Brain pericyte (primary cell): ENCODE measurements at regions not wholly inside any gene's neighbourhood (a gene's known extent, or its start where the extent isn't known, plus 50 kb on each side); places are given as distances from the start of the nearest gene placed in this dataset.
"Not testable (repeated sequence)": the region's sequence is repeated elsewhere in the genome, so short reads cannot be mapped to it uniquely, and the experiment has no call there.

ENCODE experiments used
- DNase-seq: peaks from one replicate; pipeline ENCODE4 v3.0.0-alpha.2; 2012; ENCODE audit warnings: low read depth, low spot score

DNA sequence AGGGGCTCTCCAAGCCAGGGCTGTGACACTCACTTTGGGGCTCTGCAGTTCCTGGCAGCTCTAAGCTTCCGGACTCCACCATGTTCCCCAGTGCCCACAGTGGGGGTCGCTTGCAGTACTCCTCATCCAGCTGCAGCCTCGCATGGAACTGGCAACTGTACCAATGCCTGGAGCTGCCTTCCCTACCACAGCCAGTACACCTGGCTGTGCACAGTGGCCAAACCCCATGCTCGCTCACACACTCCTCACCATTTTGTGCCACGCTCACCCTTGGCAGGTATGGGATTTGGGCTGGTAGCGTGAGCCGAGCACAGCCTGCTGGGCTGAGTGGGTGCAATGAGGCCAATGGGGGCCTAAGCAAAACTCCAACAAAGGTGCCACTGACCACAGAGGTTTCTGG, 1369.9 kb downstream of the KCNT2 start:
- DNase-seq = no peak

DNA sequence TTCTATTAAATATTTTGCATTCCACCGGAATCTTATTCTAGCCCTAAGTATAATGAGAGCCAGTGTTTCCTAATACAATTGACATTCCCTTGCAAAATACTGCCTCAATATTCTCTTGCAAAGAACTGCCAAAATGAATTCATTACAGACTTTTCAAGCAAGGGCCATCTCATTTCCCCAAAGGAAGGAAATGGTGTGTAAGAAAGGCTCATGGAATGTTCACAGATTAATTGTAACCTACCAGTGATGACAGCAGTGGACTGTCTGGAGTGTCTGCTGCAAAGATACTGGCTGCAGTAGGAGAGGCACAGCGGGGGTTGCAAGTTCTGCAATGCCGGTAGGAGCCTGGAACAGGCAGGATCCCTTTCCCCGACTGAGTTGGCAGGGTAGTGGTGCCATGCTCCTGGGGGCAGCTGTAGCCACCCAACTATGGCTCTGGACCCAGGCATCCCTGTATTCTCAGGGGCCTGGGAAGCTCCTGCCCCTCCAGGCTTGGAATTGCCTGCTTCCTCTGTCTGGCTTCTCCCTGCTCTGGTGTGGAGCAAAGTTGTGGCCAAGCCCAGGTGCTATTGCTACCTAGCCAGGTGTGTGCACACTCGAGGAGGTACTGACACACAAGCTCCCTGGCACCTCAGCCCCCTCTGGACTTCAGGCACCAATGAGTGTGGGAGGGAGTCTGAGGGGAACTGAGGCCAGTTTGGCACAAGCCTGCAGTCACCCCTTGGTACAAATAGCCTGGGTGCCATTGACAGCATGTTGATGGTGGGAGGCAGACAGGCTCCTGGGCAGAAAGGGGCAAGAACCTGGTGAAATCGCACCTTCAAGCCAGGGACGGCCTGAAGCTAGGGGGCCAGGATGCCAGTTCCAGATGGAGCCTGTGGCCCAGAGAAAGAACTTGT, 1371.0 kb downstream of the KCNT2 start:
- DNase-seq = no peak

DNA sequence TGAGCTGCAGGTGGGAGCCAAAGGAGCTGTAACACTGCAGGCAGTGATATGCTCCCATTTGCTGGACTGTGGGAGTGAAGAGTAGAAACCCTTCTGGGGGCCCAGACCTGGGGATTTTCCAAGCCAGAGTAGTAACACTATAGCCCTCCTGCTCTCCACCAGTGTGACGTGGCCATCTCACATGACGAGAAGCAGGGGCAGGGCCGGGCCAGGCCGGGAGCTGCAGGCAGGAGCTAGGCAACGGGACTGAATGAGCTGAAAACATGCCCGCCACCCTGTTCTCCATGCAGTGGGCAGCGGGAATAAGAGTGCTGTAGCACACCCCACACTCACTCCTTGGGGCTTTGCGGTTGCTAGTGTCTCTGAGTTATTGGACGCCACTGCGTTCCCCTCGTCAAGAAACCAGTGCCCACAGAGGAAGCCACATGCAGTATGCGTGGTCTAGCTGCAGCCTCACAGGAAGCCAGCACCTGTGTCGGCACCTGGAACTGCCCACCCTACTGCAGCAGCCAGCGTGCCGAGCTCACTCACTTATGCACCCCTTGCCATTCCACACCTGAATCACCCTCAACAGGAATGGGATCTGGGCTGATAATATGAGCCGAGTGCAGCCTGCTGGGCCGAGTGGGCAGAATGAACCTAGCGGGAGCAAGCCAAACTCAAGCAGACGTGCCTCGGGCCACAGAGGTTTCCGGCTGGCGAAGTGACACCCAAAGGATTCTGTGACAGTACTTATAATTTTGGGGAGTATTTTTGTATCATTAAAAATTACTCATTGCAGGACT, 1389.6 kb downstream of the KCNT2 start:
- no peak for DNase-seq

DNA sequence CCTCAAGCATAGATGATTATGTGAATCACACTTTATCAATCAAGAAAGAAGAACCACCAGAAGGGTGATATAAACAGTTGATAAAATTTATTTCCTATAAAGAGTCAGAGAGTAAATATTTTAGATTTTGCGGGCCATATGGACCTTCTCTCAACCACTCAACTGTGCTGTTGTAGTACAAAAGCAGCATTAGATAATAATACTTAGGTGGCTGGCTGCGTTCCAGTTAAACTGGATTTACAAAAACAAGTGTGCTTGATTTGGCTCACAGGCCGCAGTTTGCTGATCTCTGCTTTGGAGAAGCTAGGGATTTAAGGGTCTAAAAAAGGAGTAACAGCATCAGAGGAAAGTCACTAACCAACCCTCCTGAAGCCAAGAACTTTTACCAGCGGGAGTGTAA, 1406.0 kb downstream of the KCNT2 start:
- no peak for DNase-seq

DNA sequence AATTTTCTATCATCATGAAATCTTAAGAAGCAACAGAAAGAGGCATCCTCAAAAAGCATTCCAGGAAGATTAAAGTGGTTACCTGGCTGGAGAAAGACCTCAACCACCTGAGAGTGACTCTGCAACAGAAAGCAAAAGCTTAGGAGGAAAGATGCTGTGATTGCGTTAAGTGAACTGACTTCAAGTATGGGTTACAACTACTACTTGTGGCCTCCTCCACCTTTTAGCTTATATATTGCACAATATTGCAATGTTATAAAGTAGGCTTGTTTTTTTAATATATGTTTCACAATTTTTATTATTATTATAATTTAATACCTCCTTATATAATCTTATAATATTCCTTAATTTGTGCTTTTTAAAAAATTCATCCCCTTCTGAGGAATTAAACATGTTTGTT, 1407.5 kb downstream of the KCNT2 start:
- DNase-seq = no peak

DNA sequence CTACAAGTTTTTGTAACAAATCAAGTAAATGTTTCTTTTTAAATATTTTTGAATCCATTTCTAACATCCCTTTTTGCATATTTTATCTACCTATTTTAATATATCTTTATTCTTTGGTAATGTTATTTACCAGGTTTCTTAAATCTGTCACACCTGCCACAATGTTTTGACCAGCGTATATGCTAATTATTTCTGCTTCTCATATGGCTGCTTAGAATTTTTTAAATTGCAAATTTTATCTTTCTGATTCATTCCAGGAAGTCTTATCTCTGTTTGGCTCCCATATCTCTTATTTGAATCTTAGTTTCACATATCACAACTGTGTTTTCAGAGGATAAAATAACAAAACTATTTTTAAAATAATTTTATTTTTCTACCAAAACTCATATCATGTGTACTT, 1411.1 kb downstream of the KCNT2 start:
- no peak for DNase-seq

DNA sequence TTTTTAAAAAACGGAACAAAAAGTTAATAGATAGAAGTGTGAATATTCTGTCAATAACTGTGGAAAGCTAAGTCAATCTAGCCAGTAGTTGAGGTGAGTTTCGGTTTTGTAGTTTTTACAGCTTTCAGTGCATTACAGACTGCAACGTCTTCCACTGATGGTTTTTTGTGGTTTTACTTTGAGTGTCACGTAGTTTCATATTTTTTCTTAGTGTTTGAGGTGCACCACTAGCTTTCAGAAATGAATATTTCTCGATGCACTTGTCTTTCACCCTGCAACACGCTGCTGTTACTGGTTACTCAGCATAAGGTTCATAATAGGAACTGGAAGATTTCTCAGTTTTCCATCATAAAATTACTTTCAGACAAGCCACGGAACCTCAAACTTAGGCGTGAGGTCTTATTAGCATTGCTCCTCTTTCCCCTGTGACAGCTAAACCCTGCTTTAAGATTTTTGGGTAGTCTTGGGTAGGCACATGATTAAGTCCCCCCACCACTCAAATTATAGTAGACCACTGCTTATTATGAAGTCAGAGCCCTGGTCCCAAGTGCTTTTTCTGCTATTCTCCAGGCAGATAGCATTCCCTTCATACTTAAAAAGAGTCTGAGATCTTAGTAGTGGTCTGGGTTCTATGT, 1412.7 kb downstream of the KCNT2 start:
- DNase-seq = no peak

DNA sequence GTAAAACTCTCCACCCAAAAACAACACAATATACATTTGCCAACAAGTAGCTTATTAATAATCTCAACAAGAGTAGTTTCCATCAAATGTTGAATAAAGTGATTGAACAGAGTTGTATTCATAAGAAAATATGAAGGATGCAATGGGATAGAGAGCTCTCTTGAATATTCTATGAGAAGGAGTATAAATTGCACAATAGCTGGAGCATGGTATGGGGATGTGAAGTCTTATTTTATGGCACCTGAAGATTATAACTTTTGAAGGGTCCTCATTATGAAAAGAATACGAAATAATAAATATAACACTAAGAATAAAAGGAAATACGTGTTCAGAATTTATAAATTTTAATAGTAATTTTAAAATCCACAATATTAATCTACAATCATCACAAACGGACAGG, 1415.1 kb downstream of the KCNT2 start:
- DNase-seq = no peak

DNA sequence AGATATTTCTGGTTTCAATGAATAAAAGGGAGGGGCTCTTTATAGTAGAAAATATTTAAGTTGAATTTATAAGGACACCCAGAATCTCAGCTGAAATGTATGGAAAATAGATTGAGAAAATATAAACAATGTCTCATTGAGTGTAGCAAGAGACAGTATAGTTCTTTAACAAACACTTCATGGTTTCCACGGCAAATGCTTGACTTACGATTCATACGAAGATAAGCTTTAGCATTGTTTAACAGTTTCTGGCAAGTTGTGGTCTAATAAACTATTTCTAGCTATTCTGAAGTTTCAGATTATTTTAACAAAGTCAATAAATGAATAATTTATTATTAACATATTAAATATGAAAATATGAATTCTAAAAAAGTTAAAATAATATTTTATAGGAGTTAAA, 1419.4 kb downstream of the KCNT2 start:
- no peak for DNase-seq

DNA sequence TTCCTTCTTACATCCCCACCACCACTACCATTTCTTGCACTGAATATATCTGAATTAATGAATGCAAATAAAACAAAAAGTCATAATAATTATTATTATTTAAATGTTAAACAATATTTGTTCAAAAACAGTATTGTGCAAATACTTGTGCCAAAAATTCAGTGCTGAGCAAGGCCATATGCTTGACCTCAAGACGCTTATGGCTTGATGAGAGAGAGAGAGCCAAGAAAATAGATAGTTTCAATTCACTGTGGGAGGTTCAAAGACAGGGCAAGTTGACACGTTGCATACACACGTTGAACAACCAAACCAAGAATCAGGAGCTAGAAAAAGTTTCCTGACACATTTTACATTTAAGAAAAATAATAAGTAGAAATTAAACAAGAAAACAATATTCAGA, 1421.7 kb downstream of the KCNT2 start:
- no peak for DNase-seq

DNA sequence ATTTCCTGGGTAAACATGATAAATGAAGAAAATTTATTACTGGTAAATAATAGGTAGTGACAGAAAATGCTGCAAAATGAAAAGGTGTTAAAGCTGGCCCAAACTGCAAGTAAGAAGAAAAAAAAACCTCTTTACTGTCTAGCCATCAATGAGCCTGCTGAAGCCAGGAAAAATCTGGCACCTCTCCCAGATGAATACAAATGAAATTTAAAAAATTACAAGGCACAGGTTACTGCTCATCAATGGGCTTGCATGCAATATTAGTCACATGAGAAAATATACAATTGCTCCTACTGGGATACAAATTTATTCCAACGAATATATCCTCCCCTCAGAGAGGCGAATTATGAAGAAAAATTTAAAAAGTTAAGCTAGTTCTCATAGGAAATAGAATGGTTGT, 1422.5 kb downstream of the KCNT2 start:
- no peak for DNase-seq

DNA sequence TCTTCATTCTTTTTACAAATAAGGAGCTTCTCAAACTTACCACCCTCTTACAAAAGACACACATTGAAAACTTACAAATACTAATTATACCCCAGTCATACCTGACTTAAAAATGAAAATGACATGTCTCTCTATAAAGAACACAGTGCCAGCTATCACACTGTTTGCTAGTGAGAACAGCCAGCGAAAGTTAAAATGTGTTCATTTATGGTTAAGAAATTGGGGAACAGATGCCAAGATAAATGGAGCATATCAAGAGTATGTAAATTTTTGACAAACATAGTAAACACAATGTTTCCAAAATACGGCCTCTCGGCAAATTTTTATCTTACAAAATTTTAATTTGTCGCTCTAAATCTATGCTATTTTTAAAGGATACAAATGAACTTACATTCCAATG, 1422.9 kb downstream of the KCNT2 start:
- DNase-seq = no peak

DNA sequence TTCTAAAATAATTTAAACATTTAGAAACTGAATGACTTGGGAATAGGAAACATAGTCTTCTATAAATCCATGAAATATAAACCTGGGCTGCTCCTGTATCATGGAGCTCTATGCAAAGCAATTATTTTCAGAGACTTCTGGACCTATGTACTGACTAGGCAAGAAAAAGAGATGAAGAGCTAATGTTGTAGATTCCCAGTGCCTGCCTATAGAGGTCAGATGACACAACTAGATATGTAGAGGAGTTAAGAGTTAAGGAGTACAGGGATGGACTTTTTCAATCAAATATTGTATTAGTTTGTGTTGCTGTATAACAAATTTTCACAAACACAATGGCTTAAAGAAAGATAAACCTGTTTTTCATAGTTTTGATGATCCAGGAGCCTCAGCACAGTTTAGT, 1434.5 kb downstream of the KCNT2 start:
- DNase-seq = no peak

DNA sequence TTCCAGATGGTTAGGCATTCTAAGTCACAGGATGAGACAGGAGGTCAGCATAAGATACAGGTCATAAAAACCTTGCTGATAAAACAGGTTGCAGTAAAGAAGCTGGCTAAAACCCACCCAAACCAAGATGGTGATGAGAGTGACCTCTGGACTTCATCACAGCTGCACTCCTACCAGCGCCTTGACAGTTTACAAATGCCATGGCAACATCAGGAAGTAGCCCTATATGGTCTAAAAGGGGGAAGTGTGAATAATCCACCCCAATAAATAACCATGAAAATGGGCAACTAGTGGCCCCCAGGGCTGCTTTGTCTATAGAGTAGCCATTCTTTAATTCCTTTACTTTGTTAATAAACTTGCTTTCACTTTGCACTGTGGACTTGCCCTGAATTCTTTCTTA, 1448.4 kb downstream of the KCNT2 start:
- not testable (repeated sequence) for DNase-seq

DNA sequence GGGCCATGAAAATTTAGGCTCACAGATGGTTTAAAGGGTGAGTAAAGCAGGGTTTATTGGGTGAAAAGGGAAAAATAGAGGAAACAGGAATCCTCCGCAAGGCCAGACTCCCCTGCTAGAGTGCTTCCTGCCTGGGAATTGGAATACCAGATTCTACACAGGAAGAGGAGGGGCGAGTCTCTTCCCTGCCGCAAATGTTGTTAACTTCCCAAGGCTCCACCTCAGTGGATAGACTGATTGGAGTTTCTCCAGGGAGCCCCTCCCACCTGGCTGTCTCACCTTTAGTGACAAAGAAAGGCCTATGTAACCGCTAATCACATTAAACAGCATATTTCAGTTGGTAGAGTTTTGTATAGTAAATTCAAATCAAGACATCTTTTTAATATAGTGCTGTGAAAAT, 1450.1 kb downstream of the KCNT2 start:
- DNase-seq = peak; percentile 1

DNA sequence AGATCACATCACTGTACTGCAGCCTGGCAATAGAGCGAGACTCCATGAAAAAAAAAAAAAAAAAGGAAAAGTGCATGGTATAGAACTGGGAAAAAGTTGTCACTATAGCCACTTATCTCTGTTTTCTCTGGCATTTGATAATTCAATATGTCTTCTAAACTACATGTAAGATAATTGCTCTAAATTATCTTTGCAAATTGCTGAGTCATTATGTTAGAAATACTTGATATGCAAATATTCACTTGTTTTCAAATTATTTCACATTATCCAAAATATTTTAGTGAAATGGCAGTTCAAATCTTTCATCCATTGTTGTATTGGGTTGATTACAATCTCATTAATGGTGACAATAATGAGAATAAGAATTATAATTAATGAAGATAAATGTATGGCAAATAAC, 1455.1 kb downstream of the KCNT2 start:
- DNase-seq = no peak

DNA sequence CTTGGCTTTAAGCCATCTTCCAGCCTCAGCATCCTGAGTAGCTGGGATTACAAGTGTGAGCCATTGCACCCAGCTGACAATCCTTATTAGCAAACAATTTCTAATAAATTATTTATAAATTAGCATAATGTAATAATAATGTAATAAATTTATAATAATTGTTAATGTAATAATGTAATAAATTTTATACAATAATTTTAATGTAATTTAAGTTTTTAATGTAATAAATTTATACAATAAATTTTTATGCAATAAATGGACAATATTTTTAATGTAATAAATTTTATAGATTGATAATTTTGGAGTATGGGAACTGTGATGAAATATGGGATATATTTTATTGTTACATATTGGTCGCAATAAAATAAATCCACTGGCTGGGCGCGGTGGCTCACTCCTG, 1457.5 kb downstream of the KCNT2 start:
- no peak for DNase-seq

DNA sequence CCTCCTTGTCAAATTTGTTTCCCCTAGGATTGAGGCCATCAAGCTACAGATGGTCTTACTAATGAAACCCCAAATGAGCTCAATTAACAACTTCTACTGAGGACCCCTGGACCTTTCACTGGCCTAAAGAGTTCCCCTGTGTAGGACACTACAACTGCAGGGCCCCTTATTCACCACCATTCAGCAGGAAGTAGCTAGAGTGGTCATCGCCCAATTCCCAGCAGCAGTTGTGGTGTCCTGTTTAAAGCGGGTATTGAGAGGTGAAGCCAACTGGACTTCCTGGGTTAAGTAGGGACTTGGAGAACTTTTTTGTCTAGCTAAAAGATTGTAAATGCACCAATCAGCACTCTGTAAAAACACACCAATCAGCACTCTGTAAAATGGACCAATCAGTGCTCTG, 1466.9 kb downstream of the KCNT2 start:
- no peak for DNase-seq

DNA sequence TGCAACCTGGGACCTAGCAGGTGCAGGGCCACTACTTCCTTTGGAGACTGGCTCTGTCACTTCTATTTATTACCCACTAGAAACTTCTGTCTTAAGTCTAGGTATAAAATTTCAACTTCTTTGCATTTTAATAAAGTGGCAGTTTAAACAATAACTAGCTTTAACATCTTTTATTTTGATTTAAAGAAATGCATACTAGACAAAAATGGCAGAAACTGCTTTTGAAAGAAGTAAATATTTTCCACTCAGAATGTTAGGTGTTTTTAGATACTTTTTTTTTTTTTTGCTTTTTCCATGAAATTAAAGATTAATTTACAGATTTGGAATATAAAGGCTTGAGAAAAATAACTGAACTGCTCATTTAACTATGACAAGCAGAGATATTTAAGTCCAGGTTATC, 1477.6 kb downstream of the KCNT2 start:
- DNase-seq = no peak

DNA sequence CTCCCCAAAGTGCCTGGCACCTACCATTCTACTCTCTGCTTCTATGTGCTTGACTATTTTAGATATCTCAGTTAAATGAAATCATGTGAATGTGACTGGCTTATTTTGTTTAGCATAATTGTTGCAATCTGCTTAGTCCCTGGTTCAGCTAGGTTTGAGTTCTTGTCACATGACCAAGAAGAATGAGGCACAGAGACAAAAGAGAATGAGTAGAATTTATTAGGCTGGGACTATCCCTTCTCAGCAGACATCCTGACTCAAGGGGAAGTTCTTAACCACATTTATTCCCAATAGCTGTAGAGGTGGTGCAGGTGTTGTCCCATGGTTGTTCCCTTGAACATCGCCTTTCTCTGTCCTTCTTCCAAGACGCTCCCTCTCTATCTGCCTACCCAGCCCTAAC, 1485.7 kb downstream of the KCNT2 start:
- no peak for DNase-seq

DNA sequence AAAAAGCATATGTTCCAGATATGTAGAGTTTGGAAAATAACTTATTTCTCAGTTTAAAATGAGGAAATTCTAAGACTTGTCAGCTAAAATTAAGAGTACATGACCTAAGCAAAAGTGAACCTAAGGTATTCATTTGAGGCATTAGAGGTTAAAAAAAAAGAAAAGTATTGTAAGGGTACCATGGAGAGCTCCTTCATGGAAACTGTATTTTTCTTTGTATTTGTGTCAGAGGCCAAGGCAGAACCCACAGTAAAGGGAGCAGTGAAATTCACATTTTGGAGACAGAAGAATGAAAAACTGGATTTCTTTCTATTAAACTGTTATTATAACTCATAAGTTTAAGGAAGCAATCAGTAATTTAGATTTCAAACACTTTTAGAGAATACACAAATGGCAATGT, 1494.8 kb downstream of the KCNT2 start:
- DNase-seq = no peak

DNA sequence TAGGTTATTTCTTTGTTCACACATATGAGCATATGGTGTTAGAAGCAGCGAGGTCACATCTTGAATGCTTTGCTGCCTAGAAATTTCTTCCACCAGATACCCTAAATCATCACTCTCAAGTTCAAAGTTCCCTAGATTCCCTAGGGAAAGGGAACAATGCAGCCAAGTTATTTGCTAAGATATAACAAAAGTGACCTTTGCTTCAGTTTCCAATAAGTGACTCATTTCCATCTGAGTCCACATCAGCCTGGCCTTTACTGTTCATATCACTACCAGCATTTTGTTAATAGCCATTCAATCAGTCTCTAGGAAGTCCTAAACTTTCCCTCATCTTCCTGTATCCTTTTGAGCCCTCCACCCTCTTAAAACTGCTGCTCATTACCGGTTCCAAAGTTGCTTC, 1502.5 kb downstream of the KCNT2 start:
- DNase-seq = no peak

DNA sequence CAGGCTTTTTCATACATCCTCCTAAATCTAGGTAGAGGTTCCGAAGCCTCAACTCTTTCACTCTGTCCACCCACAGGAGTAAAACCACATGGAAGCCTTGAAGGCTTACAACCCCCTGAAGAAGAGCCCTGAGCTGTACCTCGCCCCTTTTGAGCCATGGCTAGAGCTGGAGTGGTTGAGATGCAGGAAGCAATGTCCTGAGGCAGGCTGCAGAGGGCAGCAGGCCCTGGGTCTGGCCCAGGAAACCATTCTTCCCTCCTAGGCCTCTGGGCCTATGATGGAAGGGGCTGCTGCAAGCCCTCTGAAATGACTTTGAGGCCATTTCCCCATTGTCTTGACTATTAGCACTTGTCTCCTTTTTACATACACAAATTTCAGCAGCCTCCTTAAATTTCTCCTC, 1503.0 kb downstream of the KCNT2 start:
- no peak for DNase-seq
